Brain microvascular endothelial cell (primary cell): ENCODE measurements at regions not wholly inside any gene's neighbourhood (a gene's known extent, or its start where the extent isn't known, plus 50 kb on each side); places are given as distances from the start of the nearest gene placed in this dataset.

ENCODE experiments used
- DNase-seq: peaks from one replicate; pipeline ENCODE4 v3.0.0-alpha.2; 2020
- H3K27ac ChIP-seq: fragments of 250-450 bp; sonication (Bioruptor Pico); 2 replicates; pipeline ENCODE4 v1.5.1; 2020; ENCODE audit warnings: mild to moderate bottlenecking, moderate library complexity
- H3K27me3 ChIP-seq: fragments of 250-450 bp; sonication (Bioruptor Pico); replicated peaks from 2 replicates; pipeline ENCODE4 v1.5.1; 2020; ENCODE audit warnings: mild to moderate bottlenecking
- H3K36me3 ChIP-seq: fragments of 250-450 bp; sonication (Bioruptor Pico); replicated peaks from 2 replicates; pipeline ENCODE4 v1.5.1; 2020; ENCODE audit warnings: mild to moderate bottlenecking
- H3K4me3 ChIP-seq: 2 replicates; pipeline ENCODE4 v1.5.1; 2011; ENCODE audit warnings: low read depth, mild to moderate bottlenecking, control low read depth, low read length, moderate library complexity
- CTCF ChIP-seq: IDR thresholded peaks from 2 replicates; pipeline ENCODE4 v1.5.1; 2011; ENCODE audit warnings: low read depth, mild to moderate bottlenecking, moderate library complexity, low read length, control low read depth, inconsistent platforms; ENCODE audit errors: missing control alignments
- in situ Hi-C: cut with HindIII; loops from 2 replicates; pipeline ENCODE4 v1.10.0; 2017; ENCODE audit warnings: low sequenced_read_pairs, low pct_ligation_motif_present

GRCh38 chr2:194135463-194135862 is 1521.6 kb upstream of the SLC39A10 start:
- no peak for DNase-seq
- no peak overlapping the region for H3K27ac ChIP-seq
- no peak overlapping the region for H3K4me3 ChIP-seq
- H3K36me3 ChIP-seq: no peaks in the 10 kb centered on the region
- in situ Hi-C loops: no loop called here
- no peaks in the 10 kb centered on the region for H3K27me3 ChIP-seq
- TF ChIP-seq CTCF: no peak

- H3K27ac ChIP-seq: no peak overlapping the region
- no peak for DNase-seq
- in situ Hi-C loops: no loop called here
- no peaks in the 10 kb centered on the region for H3K27me3 ChIP-seq
- no peaks in the 10 kb centered on the region for H3K36me3 ChIP-seq
- TF ChIP-seq CTCF: no peak
- no peak overlapping the region for H3K4me3 ChIP-seq
These were observed 1528.2 kb upstream of the SLC39A10 start for GRCh38 chr2:194128810-194129209.

GRCh38 chr2:194126418-194126817 is 1530.6 kb upstream of the SLC39A10 start:
- Histone ChIP-seq H3K27ac (no peak overlapping the region), H3K4me3 (no peak overlapping the region), H3K27me3 (no peaks in the 10 kb centered on the region), H3K36me3 (no peaks in the 10 kb centered on the region)
- TF ChIP-seq CTCF: no peak
- no peak for DNase-seq
- in situ Hi-C loops: no loop called here

GRCh38 chr2:194116861-194117260 is 1540.2 kb upstream of the SLC39A10 start:
- in situ Hi-C loops: no loop called here
- H3K27ac ChIP-seq: no peak overlapping the region
- no peak overlapping the region for H3K4me3 ChIP-seq
- no peaks in the 10 kb centered on the region for H3K36me3 ChIP-seq
- DNase-seq: no peak
- TF ChIP-seq CTCF: no peak
- H3K27me3 ChIP-seq: no peaks in the 10 kb centered on the region

GRCh38 chr2:194105358-194105757 is 1551.7 kb upstream of the SLC39A10 start:
- Histone ChIP-seq H3K36me3 (no peaks in the 10 kb centered on the region), H3K27ac (no peak overlapping the region), H3K27me3 (no peaks in the 10 kb centered on the region), H3K4me3 (no peak overlapping the region)
- no peak for DNase-seq
- in situ Hi-C loops: no loop called here
- TF ChIP-seq CTCF: no peak

- no peak overlapping the region for H3K4me3 ChIP-seq
- TF ChIP-seq CTCF: no peak
- no peak overlapping the region for H3K27ac ChIP-seq
- no peaks in the 10 kb centered on the region for H3K36me3 ChIP-seq
- in situ Hi-C loops: no loop called here
- no peaks in the 10 kb centered on the region for H3K27me3 ChIP-seq
- no peak for DNase-seq
These were observed 1552.3 kb upstream of the SLC39A10 start for GRCh38 chr2:194104687-194105086.
